GM18520 (cell line): ENCODE measurements at regions not wholly inside any gene's neighbourhood (a gene's known extent, or its start where the extent isn't known, plus 50 kb on each side); places are given as distances from the start of the nearest gene placed in this dataset.
"Not testable (repeated sequence)": the region's sequence is repeated elsewhere in the genome, so short reads cannot be mapped to it uniquely, and the experiment has no call there.

Experiments
- ATAC-seq: cut with Tn5 transposase; IDR thresholded peaks from one replicate; pipeline ENCODE4 v1.9.1; 2021; ENCODE audit not compliant: unreplicated experiment

- no peak for ATAC-seq
These were observed 280.1 kb upstream of the ZFP42 start for GRCh38 chr4:187715466-187715865.

GRCh38 chr4:187724456-187724855 is 271.1 kb upstream of the ZFP42 start:
- ATAC-seq, result no peak

- no peak for ATAC-seq
These were observed 269.1 kb upstream of the ZFP42 start for GRCh38 chr4:187726485-187726884.

- ATAC-seq, result no peak
These were observed 263.0 kb upstream of the ZFP42 start for GRCh38 chr4:187732524-187732923.

GRCh38 chr4:187739771-187740170 is 255.8 kb upstream of the ZFP42 start:
- ATAC-seq, result no peak

- no peak for ATAC-seq
These were observed 250.7 kb upstream of the ZFP42 start for GRCh38 chr4:187744911-187745310.

- ATAC-seq, result not testable (repeated sequence)
These were observed 244.9 kb upstream of the ZFP42 start for GRCh38 chr4:187750652-187751051.

- no peak for ATAC-seq
These were observed 228.4 kb upstream of the ZFP42 start for GRCh38 chr4:187767158-187767557.

GRCh38 chr4:187767687-187768086 is 227.9 kb upstream of the ZFP42 start:
- ATAC-seq, result no peak

GRCh38 chr4:187770345-187770744 is 225.2 kb upstream of the ZFP42 start:
- ATAC-seq, result no peak

GRCh38 chr4:187777954-187778353 is 217.6 kb upstream of the ZFP42 start:
- ATAC-seq, result no peak

GRCh38 chr4:187780070-187780469 is 215.5 kb upstream of the ZFP42 start:
- ATAC-seq, result no peak

GRCh38 chr4:187782286-187782824 is 213.2 kb upstream of the ZFP42 start:
- ATAC-seq, result no peak

- no peak for ATAC-seq
These were observed 209.4 kb upstream of the ZFP42 start for GRCh38 chr4:187786190-187786589.

GRCh38 chr4:187789078-187789477 is 206.5 kb upstream of the ZFP42 start:
- ATAC-seq, result no peak

- ATAC-seq, result no peak
These were observed 199.8 kb upstream of the ZFP42 start for GRCh38 chr4:187795737-187796136.

- no peak for ATAC-seq
These were observed 197.2 kb upstream of the ZFP42 start for GRCh38 chr4:187798385-187798784.

GRCh38 chr4:187799735-187800134 is 195.8 kb upstream of the ZFP42 start:
- no peak for ATAC-seq

- ATAC-seq, result no peak
These were observed 184.0 kb upstream of the ZFP42 start for GRCh38 chr4:187811591-187811990.

- no peak for ATAC-seq
These were observed 180.7 kb upstream of the ZFP42 start for GRCh38 chr4:187814737-187815465.

- no peak for ATAC-seq
These were observed 168.8 kb upstream of the ZFP42 start for GRCh38 chr4:187826725-187827124.

GRCh38 chr4:187827631-187828030 is 167.9 kb upstream of the ZFP42 start:
- ATAC-seq, result no peak

- ATAC-seq, result no peak
These were observed 155.8 kb upstream of the ZFP42 start for GRCh38 chr4:187839765-187840164.
